ENCODE measurements at regions not wholly inside any gene's neighbourhood (a gene's known extent, or its start where the extent isn't known, plus 50 kb on each side); places are given as distances from the start of the nearest gene placed in this dataset.
"Not testable (repeated sequence)": the region's sequence is repeated elsewhere in the genome, so short reads cannot be mapped to it uniquely, and the experiment has no call there.

- DNase-seq (ENCODE audit: low spot score): no peak
These were observed 121.1 kb downstream of the PDCD6IP start for GRCh38 chr3:33919312-33920120.

- no peak for DNase-seq (ENCODE audit: low spot score)
These were observed 122.1 kb downstream of the PDCD6IP start for GRCh38 chr3:33920511-33920910.

GRCh38 chr3:33921608-33922007 is 123.2 kb downstream of the PDCD6IP start:
- no peak for DNase-seq (ENCODE audit: low spot score)

- DNase-seq (ENCODE audit: low spot score): no peak
These were observed 128.7 kb downstream of the PDCD6IP start for GRCh38 chr3:33926998-33927605.

GRCh38 chr3:33929813-33930212 is 131.4 kb downstream of the PDCD6IP start:
- no peak for DNase-seq (ENCODE audit: low spot score)

- no peak for DNase-seq (ENCODE audit: low spot score)
These were observed 133.1 kb downstream of the PDCD6IP start for GRCh38 chr3:33931512-33931911.

- DNase-seq (ENCODE audit: low spot score): no peak
These were observed 133.8 kb downstream of the PDCD6IP start for GRCh38 chr3:33932010-33932764.

GRCh38 chr3:33936171-33936920 is 137.9 kb downstream of the PDCD6IP start:
- no peak for DNase-seq (ENCODE audit: low spot score)

GRCh38 chr3:33936921-33937525 is 138.6 kb downstream of the PDCD6IP start:
- DNase-seq (ENCODE audit: low spot score): no peak

- DNase-seq (ENCODE audit: low spot score): no peak
These were observed 139.2 kb downstream of the PDCD6IP start for GRCh38 chr3:33937628-33938027.

GRCh38 chr3:33940149-33940548 is 141.7 kb downstream of the PDCD6IP start:
- DNase-seq (ENCODE audit: low spot score): no peak

- DNase-seq (ENCODE audit: low spot score): no peak
These were observed 142.3 kb downstream of the PDCD6IP start for GRCh38 chr3:33940736-33941135.

- no peak for DNase-seq (ENCODE audit: low spot score)
These were observed 143.4 kb downstream of the PDCD6IP start for GRCh38 chr3:33941804-33942203.

- DNase-seq (ENCODE audit: low spot score): no peak
These were observed 144.2 kb downstream of the PDCD6IP start for GRCh38 chr3:33942483-33943150.

- no peak for DNase-seq (ENCODE audit: low spot score)
These were observed 144.8 kb downstream of the PDCD6IP start for GRCh38 chr3:33943277-33943676.

GRCh38 chr3:33946612-33947011 is 148.2 kb downstream of the PDCD6IP start:
- DNase-seq (ENCODE audit: low spot score): not testable (repeated sequence)

GRCh38 chr3:33947272-33948195 is 149.1 kb downstream of the PDCD6IP start:
- DNase-seq (ENCODE audit: low spot score): no peak

- DNase-seq (ENCODE audit: low spot score): no peak
These were observed 150.6 kb downstream of the PDCD6IP start for GRCh38 chr3:33949074-33949473.

- DNase-seq (ENCODE audit: low spot score): no peak
These were observed 156.5 kb downstream of the PDCD6IP start for GRCh38 chr3:33954956-33955355.

- DNase-seq (ENCODE audit: low spot score): no peak
These were observed 157.8 kb downstream of the PDCD6IP start for GRCh38 chr3:33956206-33956605.

Measured in NAMALWA (cell line).